Gastrocnemius medialis (tissue), 4 donors: ENCODE measurements at regions not wholly inside any gene's neighbourhood (a gene's known extent, or its start where the extent isn't known, plus 50 kb on each side); places are given as distances from the start of the nearest gene placed in this dataset.

Experiments
- POLR2A ChIP-seq, 2 donors: fragments of 450-650 bp; IDR thresholded peaks; one replicate each; pipeline ENCODE4 v1.6.1; 2017; ENCODE audit warnings: antibody characterized with exemption in 2 of 2, mild to moderate bottlenecking in 2 of 2, moderate library complexity in 2 of 2
- TF ChIP-seq, protein P1 (sequence below), 5 experiments: fragments of 450-650 bp in 3 of 5; fragments of 200-600 bp in 2 of 5; sonication (generic) in 2 of 5; IDR thresholded peaks in 4 of 5; conservative IDR thresholded peaks in 1 of 5; 1 replicate in 4 of 5; 2 replicates in 1 of 5; pipeline ENCODE4 v1.5.1; 2016 to 2019; ENCODE audit warnings: antibody characterized with exemption in 5 of 5, mild to moderate bottlenecking in 3 of 5, moderate library complexity in 3 of 5

DNA sequence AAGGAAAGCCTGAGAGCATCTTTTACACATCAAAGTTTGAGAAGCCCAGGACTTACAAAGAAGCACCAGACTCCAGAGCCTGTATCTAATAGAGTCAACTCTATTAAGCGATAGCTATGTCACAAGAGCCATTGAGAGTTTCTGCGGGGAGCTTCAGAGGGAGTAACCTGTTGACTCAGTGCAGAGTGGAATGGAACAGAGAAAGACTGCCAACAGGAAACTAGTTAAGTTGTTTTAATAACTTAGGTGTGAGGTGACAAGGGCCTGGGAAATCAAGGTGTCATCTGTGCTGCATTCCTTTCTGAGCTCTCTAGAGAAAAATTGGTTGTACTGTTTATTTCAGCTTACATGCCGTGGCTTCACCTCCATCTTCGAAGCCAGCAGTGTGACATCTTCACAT is 513.8 kb upstream of the POU3F3 start:
- TF ChIP-seq POLR2A (IDR thresholded peaks at IDR 0.05), result no peak
- TF ChIP-seq, protein P1, sequence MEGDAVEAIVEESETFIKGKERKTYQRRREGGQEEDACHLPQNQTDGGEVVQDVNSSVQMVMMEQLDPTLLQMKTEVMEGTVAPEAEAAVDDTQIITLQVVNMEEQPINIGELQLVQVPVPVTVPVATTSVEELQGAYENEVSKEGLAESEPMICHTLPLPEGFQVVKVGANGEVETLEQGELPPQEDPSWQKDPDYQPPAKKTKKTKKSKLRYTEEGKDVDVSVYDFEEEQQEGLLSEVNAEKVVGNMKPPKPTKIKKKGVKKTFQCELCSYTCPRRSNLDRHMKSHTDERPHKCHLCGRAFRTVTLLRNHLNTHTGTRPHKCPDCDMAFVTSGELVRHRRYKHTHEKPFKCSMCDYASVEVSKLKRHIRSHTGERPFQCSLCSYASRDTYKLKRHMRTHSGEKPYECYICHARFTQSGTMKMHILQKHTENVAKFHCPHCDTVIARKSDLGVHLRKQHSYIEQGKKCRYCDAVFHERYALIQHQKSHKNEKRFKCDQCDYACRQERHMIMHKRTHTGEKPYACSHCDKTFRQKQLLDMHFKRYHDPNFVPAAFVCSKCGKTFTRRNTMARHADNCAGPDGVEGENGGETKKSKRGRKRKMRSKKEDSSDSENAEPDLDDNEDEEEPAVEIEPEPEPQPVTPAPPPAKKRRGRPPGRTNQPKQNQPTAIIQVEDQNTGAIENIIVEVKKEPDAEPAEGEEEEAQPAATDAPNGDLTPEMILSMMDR (IDR thresholded peaks at IDR 0.05 in 4 of 5, conservative IDR thresholded peaks at IDR 0.05 in 1 of 5), result no peak
